Smooth muscle cell (in vitro differentiated cells): ENCODE measurements at regions not wholly inside any gene's neighbourhood (a gene's known extent, or its start where the extent isn't known, plus 50 kb on each side); places are given as distances from the start of the nearest gene placed in this dataset.

Experiments
- DNase-seq: peaks from one replicate; lab custom pipeline; 2025; ENCODE audit not compliant: unreplicated experiment; lab: John Stamatoyannopoulos, UW
- H2AFZ ChIP-seq: fragments of 200-600 bp; sonication (generic); 2 replicates; pipeline ENCODE4 v1.6.0; 2016; ENCODE audit warnings: antibody characterized with exemption, low read depth, mild to moderate bottlenecking
- H3F3A ChIP-seq: fragments of 200-600 bp; sonication (generic); 2 replicates; pipeline ENCODE4 v1.6.0; 2017; ENCODE audit warnings: antibody characterized with exemption, low read depth
- H3K27ac ChIP-seq: fragments of 200-600 bp; sonication (generic); 2 replicates; pipeline ENCODE4 v1.5.1; 2016; ENCODE audit warnings: low read depth, mild to moderate bottlenecking
- H3K27me3 ChIP-seq: fragments of 200-600 bp; sonication (generic); 2 replicates; pipeline ENCODE4 v1.6.1; 2016; ENCODE audit warnings: low read depth, mild to moderate bottlenecking
- H3K36me3 ChIP-seq: fragments of 200-600 bp; sonication (generic); 2 replicates; pipeline ENCODE4 v1.5.1; 2016; ENCODE audit warnings: low read depth
- H3K4me1 ChIP-seq: fragments of 200-600 bp; sonication (generic); 2 replicates; pipeline ENCODE4 v1.5.1; 2016; ENCODE audit warnings: low read depth
- H3K4me2 ChIP-seq: fragments of 200-600 bp; sonication (generic); 2 replicates; pipeline ENCODE4 v1.6.0; 2016; ENCODE audit warnings: mild to moderate bottlenecking
- H3K4me3 ChIP-seq: fragments of 200-600 bp; sonication (generic); 2 replicates; pipeline ENCODE4 v1.5.1; 2016; ENCODE audit warnings: mild to moderate bottlenecking
- H3K79me2 ChIP-seq: fragments of 200-600 bp; sonication (generic); 2 replicates; pipeline ENCODE4 v1.6.0; 2016; ENCODE audit warnings: low read depth, mild to moderate bottlenecking
- H3K9ac ChIP-seq: fragments of 200-600 bp; sonication (generic); 2 replicates; pipeline ENCODE4 v1.6.0; 2016; ENCODE audit warnings: low read depth
- H3K9me3 ChIP-seq: fragments of 200-600 bp; sonication (generic); replicated peaks from 2 replicates; pipeline ENCODE4 v1.5.1; 2016; ENCODE audit warnings: low read depth
- H4K20me1 ChIP-seq: fragments of 200-600 bp; sonication (generic); 2 replicates; pipeline ENCODE4 v1.6.0; 2016; ENCODE audit warnings: low read depth
- CTCF ChIP-seq: fragments of 200-600 bp; sonication (generic); IDR thresholded peaks from 2 replicates; pipeline ENCODE4 v1.5.1; 2017; ENCODE audit warnings: borderline replicate concordance, mild to moderate bottlenecking, antibody characterized with exemption; ENCODE audit not compliant: insufficient read depth, poor library complexity, severe bottlenecking
- WGBS: methylation state at CpG from one replicate; pipeline ENCODE4 v1.1.7; 2016; ENCODE audit warnings: low lambda C conversion rate; 5-methylcytosine and 5-hydroxymethylcytosine counted together

- Histone ChIP-seq H4K20me1 (no peaks in the 10 kb centered on the region), H3K27me3 (no peaks in the 10 kb centered on the region), H3K27ac (no peak overlapping the region), H3K9me3 (no peaks in the 10 kb centered on the region), H3K36me3 (no peaks in the 10 kb centered on the region), H3K9ac (no peak overlapping the region), H3K4me1 (peaks cover 5% of the 10 kb centered on the region), H3K4me3 (no peak overlapping the region), H2AFZ (no peak overlapping the region), H3F3A (no peaks in the 10 kb centered on the region), H3K79me2 (no peaks in the 10 kb centered on the region), H3K4me2 (no peak overlapping the region)
- no peak for TF ChIP-seq CTCF
- DNase-seq: no peak
- 85% methylated on average over 5 of the region's 5 CpGs for WGBS
Observed at GRCh38 chr13:106630162-106630561, 62.2 kb upstream of the ARGLU1 start.

GRCh38 chr13:106628936-106629659 is 61.2 kb upstream of the ARGLU1 start:
- TF ChIP-seq CTCF: no peak
- H3K4me3 ChIP-seq: no peak overlapping the region
- no peak for DNase-seq
- no peaks in the 10 kb centered on the region for H3K79me2 ChIP-seq
- WGBS: 93% methylated on average over 2 of the region's 2 CpGs
- no peaks in the 10 kb centered on the region for H3K27me3 ChIP-seq
- H3K4me1 ChIP-seq: peaks cover 5% of the 10 kb centered on the region
- no peak overlapping the region for H3K27ac ChIP-seq
- no peaks in the 10 kb centered on the region for H3F3A ChIP-seq
- H3K9ac ChIP-seq: no peak overlapping the region
- no peaks in the 10 kb centered on the region for H3K36me3 ChIP-seq
- H4K20me1 ChIP-seq: no peaks in the 10 kb centered on the region
- no peak overlapping the region for H2AFZ ChIP-seq
- H3K4me2 ChIP-seq: no peak overlapping the region
- H3K9me3 ChIP-seq: no peaks in the 10 kb centered on the region

GRCh38 chr13:106626473-106626872 is 58.5 kb upstream of the ARGLU1 start:
- Histone ChIP-seq H3K27ac (no peak overlapping the region), H4K20me1 (no peaks in the 10 kb centered on the region), H3K9me3 (no peaks in the 10 kb centered on the region), H3K79me2 (no peaks in the 10 kb centered on the region), H3K4me2 (no peak overlapping the region), H3F3A (no peaks in the 10 kb centered on the region), H3K36me3 (no peaks in the 10 kb centered on the region), H2AFZ (no peak overlapping the region), H3K4me1 (peaks cover 10% of the 10 kb centered on the region), H3K27me3 (peaks cover 11% of the 10 kb centered on the region), H3K4me3 (no peak overlapping the region), H3K9ac (no peak overlapping the region)
- TF ChIP-seq CTCF: no peak
- DNase-seq: no peak

GRCh38 chr13:106625578-106625977 is 57.6 kb upstream of the ARGLU1 start:
- 80% methylated on average over 5 of the region's 5 CpGs for WGBS

More at GRCh38 chr13:106625578-106625977, 57.6 kb upstream of the ARGLU1 start:
- Histone ChIP-seq H3K4me2 (no peak overlapping the region), H3K9me3 (no peaks in the 10 kb centered on the region), H3K4me3 (no peak overlapping the region), H3K27ac (no peak overlapping the region), H3K27me3 (peaks cover 11% of the 10 kb centered on the region), H2AFZ (no peak overlapping the region), H4K20me1 (no peaks in the 10 kb centered on the region), H3F3A (no peaks in the 10 kb centered on the region), H3K79me2 (no peaks in the 10 kb centered on the region), H3K36me3 (no peaks in the 10 kb centered on the region), H3K4me1 (peaks cover 7% of the 10 kb centered on the region), H3K9ac (no peak overlapping the region)
- no peak for TF ChIP-seq CTCF
- no peak for DNase-seq
